CD4-positive, alpha-beta memory T cell (primary cell): ENCODE measurements at regions not wholly inside any gene's neighbourhood (a gene's known extent, or its start where the extent isn't known, plus 50 kb on each side); places are given as distances from the start of the nearest gene placed in this dataset.
A peak's percentile ranks its signal among the peaks of the same experiment; 100 is the strongest.

Source experiments
- CTCF ChIA-PET: fragments of 350-600 bp; sonication (Branson Sonifier 250); formaldehyde crosslinking; loops from one replicate; lab custom pipeline; 2021; ENCODE audit warnings: inconsistent platforms; ENCODE audit not compliant: partially characterized antibody; lab: Charles Lee
- POLR2A ChIA-PET: fragments of 350-600 bp; sonication (Branson Sonifier 250); formaldehyde crosslinking; loops from one replicate; lab custom pipeline; 2021; ENCODE audit not compliant: partially characterized antibody; lab: Charles Lee
- DNase-seq, 5 donors: peaks; one replicate each; pipeline versions ENCODE4 v3.0.0 to v3.0.0-alpha.2; 2020 to 2022; ENCODE audit warnings: mixed read lengths in 1 of 5
- H3K27ac ChIP-seq: one replicate; pipeline ENCODE4 v1.7.0; 2013; ENCODE audit warnings: low read depth, low read length
- H3K27me3 ChIP-seq: 2 replicates; pipeline ENCODE4 v1.7.0; 2013; ENCODE audit warnings: mild to moderate bottlenecking, low read length, moderate library complexity; ENCODE audit not compliant: insufficient read depth
- H3K36me3 ChIP-seq: 2 replicates; pipeline ENCODE4 v1.7.0; 2013; ENCODE audit warnings: mild to moderate bottlenecking, low read length, moderate library complexity; ENCODE audit not compliant: insufficient read depth
- H3K4me1 ChIP-seq: 2 replicates; pipeline ENCODE4 v1.7.0; 2013; ENCODE audit warnings: mild to moderate bottlenecking, low read length, moderate library complexity; ENCODE audit not compliant: insufficient read depth
- H3K4me3 ChIP-seq, 2 donors: one replicate each; pipeline ENCODE4 v1.7.0; 2013; ENCODE audit warnings: low read length in 2 of 2, mild to moderate bottlenecking in 1 of 2
- H3K9me3 ChIP-seq, 2 donors: one replicate each; pipeline ENCODE4 v1.7.0; 2013; ENCODE audit warnings: low read length in 2 of 2, control low read depth in 1 of 2; ENCODE audit not compliant: control insufficient read depth in 1 of 2
- H3K27ac Mint-ChIP-seq, 7 donors: one replicate each; pipeline ENCODE4 v1.8.0; 2020 to 2021; ENCODE audit warnings: mixed read lengths in 7 of 7, mild to moderate bottlenecking in 6 of 7, inconsistent platforms in 3 of 7, moderate library complexity in 3 of 7
- H3K27me3 Mint-ChIP-seq, 2 donors: one replicate each; pipeline ENCODE4 v1.8.0; 2020 to 2021; ENCODE audit warnings: mixed read lengths in 2 of 2
- H3K36me3 Mint-ChIP-seq, 2 donors: one replicate each; pipeline ENCODE4 v1.8.0; 2020 to 2021; ENCODE audit warnings: mixed read lengths in 2 of 2, inconsistent platforms in 1 of 2, mild to moderate bottlenecking in 1 of 2
- H3K4me1 Mint-ChIP-seq, 4 donors: one replicate each; pipeline ENCODE4 v1.8.0; 2020 to 2021; ENCODE audit warnings: mixed read lengths in 4 of 4, mild to moderate bottlenecking in 1 of 4
- H3K4me3 Mint-ChIP-seq, 8 donors: one replicate each; pipeline ENCODE4 v1.8.0; 2020 to 2021; ENCODE audit warnings: mixed read lengths in 8 of 8, mild to moderate bottlenecking in 7 of 8, moderate library complexity in 6 of 8, inconsistent platforms in 3 of 8
- H3K9me3 Mint-ChIP-seq, 8 donors: one replicate each; pipeline ENCODE4 v1.8.0; 2020 to 2021; ENCODE audit warnings: mixed read lengths in 8 of 8, mild to moderate bottlenecking in 5 of 8, inconsistent platforms in 3 of 8, moderate library complexity in 1 of 8
- intact Hi-C: fragments of 100-400 bp; cut with micrococcal nuclease; formaldehyde crosslinking; loops from one replicate; pipeline ENCODE4 v1.15.1; 2023

DNA sequence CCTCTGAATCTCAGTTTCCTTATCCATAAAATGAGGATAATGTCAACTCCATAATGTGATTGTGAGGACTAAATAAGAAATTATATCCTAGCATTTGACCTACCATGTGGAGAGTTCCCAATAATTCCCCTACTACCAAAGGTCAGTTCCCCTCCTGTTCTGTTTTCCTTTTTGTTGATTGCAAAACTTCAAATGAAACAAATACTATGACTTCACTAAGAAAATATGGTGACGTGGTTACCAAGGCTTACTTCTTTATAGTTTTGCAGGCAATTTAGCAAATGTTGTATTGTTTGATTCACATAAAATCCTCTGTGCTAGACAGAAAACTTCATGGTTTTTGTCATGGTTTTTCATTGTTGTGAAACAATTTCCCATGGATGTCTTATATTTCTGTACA lies 153.8 kb upstream of the RORA start:
- intact Hi-C loops = no loop called here
- Mint-ChIP-seq H3K27ac (no peak overlapping the region), H3K36me3 (no peaks in the 10 kb centered on the region), H3K27me3 (peaks cover 7 to 18% of the 10 kb centered on the region in 2 donors), H3K4me3 (no peak overlapping the region), H3K4me1 (no peaks in the 10 kb centered on the region), H3K9me3 (peaks cover 0 to 9% (median 0%) of the 10 kb centered on the region in 8 donors)
- H3K27me3 ChIP-seq = no peaks in the 10 kb centered on the region
- CTCF ChIA-PET = no interaction called here
- H3K27ac ChIP-seq = no peak overlapping the region
- no peak overlapping the region for H3K4me3 ChIP-seq
- H3K36me3 ChIP-seq = no peaks in the 10 kb centered on the region
- no peak for DNase-seq
- H3K9me3 ChIP-seq = no peaks in the 10 kb centered on the region
- POLR2A ChIA-PET = no interaction called here
- H3K4me1 ChIP-seq = no peaks in the 10 kb centered on the region

DNA sequence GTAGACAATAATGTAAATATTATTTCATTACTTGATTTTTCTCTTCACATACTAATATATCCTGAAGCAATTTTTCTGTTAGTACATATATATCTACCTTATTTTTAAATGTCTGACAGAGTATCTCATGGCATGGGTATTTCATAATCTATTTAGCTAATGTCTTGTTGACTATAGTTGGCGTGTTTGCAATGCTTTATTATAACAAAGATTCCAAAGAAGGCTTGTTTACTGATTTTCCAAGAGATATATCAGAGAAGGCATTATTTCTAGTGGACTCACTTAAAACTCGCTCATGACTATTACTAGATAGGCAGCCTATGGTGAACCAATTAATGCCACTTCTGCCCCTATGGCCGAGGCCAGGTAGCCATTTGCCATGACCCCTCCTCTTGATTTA lies 152.4 kb upstream of the RORA start:
- Mint-ChIP-seq H3K4me3 (no peak overlapping the region), H3K4me1 (no peaks in the 10 kb centered on the region), H3K27me3 (peaks cover 7 to 16% of the 10 kb centered on the region in 2 donors), H3K9me3 (peaks cover 0 to 2% (median 0%) of the 10 kb centered on the region in 8 donors), H3K27ac (peak overlapping the region in 1 of 7 donors; percentile 37), H3K36me3 (no peaks in the 10 kb centered on the region)
- H3K9me3 ChIP-seq = no peaks in the 10 kb centered on the region
- H3K4me3 ChIP-seq = no peak overlapping the region
- no peaks in the 10 kb centered on the region for H3K4me1 ChIP-seq
- DNase-seq = no peak
- POLR2A ChIA-PET = no interaction called here
- no peaks in the 10 kb centered on the region for H3K36me3 ChIP-seq
- intact Hi-C loops = no loop called here
- CTCF ChIA-PET = no interaction called here
- H3K27ac ChIP-seq = no peak overlapping the region
- no peaks in the 10 kb centered on the region for H3K27me3 ChIP-seq

DNA sequence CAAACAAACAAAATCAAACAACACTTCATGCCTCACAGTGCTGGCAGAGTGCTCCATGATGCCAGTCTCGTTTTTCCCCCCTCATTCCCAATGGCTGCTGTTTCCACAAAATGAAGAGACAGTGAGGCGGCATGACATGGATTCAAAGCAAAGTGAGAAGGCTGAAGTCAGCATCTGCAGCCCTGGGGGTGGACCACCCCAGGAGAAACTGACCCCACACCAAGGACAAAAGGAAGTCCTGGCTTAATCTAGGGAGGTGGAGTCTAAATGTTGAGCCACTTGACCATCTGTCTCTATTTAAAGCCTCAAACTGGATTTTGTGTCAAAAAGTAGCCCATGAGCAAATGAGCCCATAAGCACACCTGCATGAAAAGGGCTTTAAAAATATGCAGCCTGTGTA lies 151.2 kb upstream of the RORA start:
- H3K4me1 ChIP-seq = no peaks in the 10 kb centered on the region
- no peaks in the 10 kb centered on the region for H3K27me3 ChIP-seq
- Mint-ChIP-seq H3K36me3 (no peaks in the 10 kb centered on the region), H3K27ac (no peak overlapping the region), H3K4me3 (no peak overlapping the region), H3K27me3 (peaks cover 10 to 16% of the 10 kb centered on the region in 2 donors), H3K9me3 (no peaks in the 10 kb centered on the region), H3K4me1 (no peaks in the 10 kb centered on the region)
- CTCF ChIA-PET = no interaction called here
- DNase-seq = no peak
- POLR2A ChIA-PET = no interaction called here
- H3K4me3 ChIP-seq = no peak overlapping the region
- H3K27ac ChIP-seq = no peak overlapping the region
- H3K36me3 ChIP-seq = no peaks in the 10 kb centered on the region
- H3K9me3 ChIP-seq = no peaks in the 10 kb centered on the region
- intact Hi-C loops = no loop called here

DNA sequence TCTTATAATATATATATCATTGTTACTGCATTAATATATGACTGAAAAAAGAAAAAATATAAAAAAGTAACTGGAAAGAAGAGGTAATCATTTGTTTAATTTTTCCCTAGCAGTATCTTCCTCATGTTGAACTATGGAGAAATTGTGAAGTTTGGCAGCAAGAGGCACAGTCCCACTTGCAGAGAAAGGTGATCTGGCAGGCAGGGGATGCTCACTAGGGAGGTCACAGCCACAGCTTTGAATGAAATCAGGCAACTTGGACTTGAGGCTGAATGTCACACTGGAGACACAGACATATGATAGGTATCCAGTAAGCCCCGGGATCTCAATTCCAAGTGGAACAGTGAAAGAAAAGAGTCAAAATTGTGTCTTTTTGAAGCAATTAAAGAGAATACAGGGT lies 149.9 kb upstream of the RORA start:
- DNase-seq = no peak
- ChIA-PET POLR2A (no interaction called here), CTCF (no interaction called here)
- Mint-ChIP-seq H3K27ac (no peak overlapping the region), H3K4me3 (no peak overlapping the region), H3K36me3 (no peaks in the 10 kb centered on the region), H3K9me3 (peaks cover 0 to 1% (median 0%) of the 10 kb centered on the region in 8 donors), H3K4me1 (no peaks in the 10 kb centered on the region), H3K27me3 (peaks cover 7 to 17% of the 10 kb centered on the region in 2 donors)
- intact Hi-C loops = no loop called here
- no peaks in the 10 kb centered on the region for H3K36me3 ChIP-seq
- H3K4me3 ChIP-seq = no peak overlapping the region
- H3K27me3 ChIP-seq = no peaks in the 10 kb centered on the region
- no peak overlapping the region for H3K27ac ChIP-seq
- no peaks in the 10 kb centered on the region for H3K9me3 ChIP-seq
- no peaks in the 10 kb centered on the region for H3K4me1 ChIP-seq

GRCh38 chr15:61376961-61377360 lies 147.9 kb upstream of the RORA start:
- Histone ChIP-seq H3K4me1 (no peaks in the 10 kb centered on the region), H3K36me3 (no peaks in the 10 kb centered on the region), H3K27ac (no peak overlapping the region), H3K4me3 (no peak overlapping the region), H3K9me3 (no peaks in the 10 kb centered on the region), H3K27me3 (no peaks in the 10 kb centered on the region)
- no peaks in the 10 kb centered on the region for H3K4me1 Mint-ChIP-seq
- no peak overlapping the region for H3K4me3 Mint-ChIP-seq
- H3K27me3 Mint-ChIP-seq = peaks cover 10 to 25% of the 10 kb centered on the region in 2 donors
- ChIA-PET POLR2A (no interaction called here), CTCF (no interaction called here)
- H3K36me3 Mint-ChIP-seq = no peaks in the 10 kb centered on the region
- no peak for DNase-seq
- H3K27ac Mint-ChIP-seq = no peak overlapping the region
- intact Hi-C loops = no loop called here
- peaks cover 0 to 1% (median 0%) of the 10 kb centered on the region in 8 donors for H3K9me3 Mint-ChIP-seq

GRCh38 chr15:61376516-61376915 lies 147.4 kb upstream of the RORA start:
- no peak for DNase-seq
- Histone ChIP-seq H3K9me3 (no peaks in the 10 kb centered on the region), H3K4me1 (no peaks in the 10 kb centered on the region), H3K4me3 (no peak overlapping the region), H3K27ac (no peak overlapping the region), H3K27me3 (no peaks in the 10 kb centered on the region), H3K36me3 (no peaks in the 10 kb centered on the region)
- peaks cover 10 to 21% of the 10 kb centered on the region in 2 donors for H3K27me3 Mint-ChIP-seq
- intact Hi-C loops = no loop called here
- H3K27ac Mint-ChIP-seq = no peak overlapping the region
- H3K9me3 Mint-ChIP-seq = peaks cover 0 to 2% (median 0%) of the 10 kb centered on the region in 8 donors
- no peak overlapping the region for H3K4me3 Mint-ChIP-seq
- ChIA-PET POLR2A (no interaction called here), CTCF (no interaction called here)
- no peaks in the 10 kb centered on the region for H3K36me3 Mint-ChIP-seq
- H3K4me1 Mint-ChIP-seq = no peaks in the 10 kb centered on the region

GRCh38 chr15:61374848-61375247 lies 145.7 kb upstream of the RORA start:
- H3K27me3 ChIP-seq = no peaks in the 10 kb centered on the region
- intact Hi-C loops = no loop called here
- no peaks in the 10 kb centered on the region for H3K9me3 ChIP-seq
- Mint-ChIP-seq H3K4me1 (no peaks in the 10 kb centered on the region), H3K27ac (no peak overlapping the region), H3K27me3 (peaks cover 11 to 20% of the 10 kb centered on the region in 2 donors), H3K9me3 (peaks cover 0 to 2% (median 0%) of the 10 kb centered on the region in 8 donors), H3K4me3 (no peak overlapping the region), H3K36me3 (no peaks in the 10 kb centered on the region)
- no peak overlapping the region for H3K4me3 ChIP-seq
- CTCF ChIA-PET = no interaction called here
- no peak for DNase-seq
- no peak overlapping the region for H3K27ac ChIP-seq
- POLR2A ChIA-PET = no interaction called here
- no peaks in the 10 kb centered on the region for H3K36me3 ChIP-seq
- H3K4me1 ChIP-seq = no peaks in the 10 kb centered on the region

DNA sequence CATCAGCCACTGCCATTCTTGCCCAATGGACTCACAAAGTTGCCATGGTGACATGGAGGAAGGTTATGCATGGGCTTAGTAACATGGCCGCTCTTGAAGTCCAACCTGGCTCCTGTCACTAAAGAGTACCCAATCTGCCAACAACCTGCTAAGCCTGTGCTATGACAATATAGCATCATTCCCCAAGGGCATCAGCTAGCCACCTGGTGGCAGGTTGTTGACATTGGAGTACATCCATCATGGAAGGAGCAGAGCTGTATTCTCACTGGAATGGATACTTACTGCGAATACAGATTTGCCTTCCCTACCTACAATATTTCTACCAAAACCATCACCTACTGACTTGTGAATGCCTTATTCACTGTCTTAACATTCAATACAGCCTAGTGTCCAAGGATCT lies 138.9 kb upstream of the RORA start:
- DNase-seq = no peak
- no peaks in the 10 kb centered on the region for H3K4me1 ChIP-seq

More for the DNA sequence above, 138.9 kb upstream of the RORA start:
- Mint-ChIP-seq H3K27me3 (peaks cover 13 to 18% of the 10 kb centered on the region in 2 donors), H3K4me1 (no peaks in the 10 kb centered on the region), H3K36me3 (no peaks in the 10 kb centered on the region), H3K4me3 (no peak overlapping the region), H3K9me3 (peaks cover 2 to 15% (median 9%) of the 10 kb centered on the region in 8 donors), H3K27ac (no peak overlapping the region)
- Histone ChIP-seq H3K27me3 (no peaks in the 10 kb centered on the region), H3K9me3 (no peaks in the 10 kb centered on the region), H3K36me3 (no peaks in the 10 kb centered on the region), H3K4me3 (no peak overlapping the region), H3K27ac (no peak overlapping the region)
- intact Hi-C loops = no loop called here
- CTCF ChIA-PET = no interaction called here
- POLR2A ChIA-PET = no interaction called here
